ENCODE measurements at regions not wholly inside any gene's neighbourhood (a gene's known extent, or its start where the extent isn't known, plus 50 kb on each side); places are given as distances from the start of the nearest gene placed in this dataset.

- TF ChIP-seq CTCF (IDR thresholded peaks at IDR 0.05; ENCODE audit: low read depth, low read length, missing control alignments), result no peak
- H3K4me3 ChIP-seq (ENCODE audit: low read depth, low read length), result no peak overlapping the region
- DNase-seq (ENCODE audit: low read depth), result no peak
These were observed 71.0 kb upstream of the RFX8 start for GRCh38 chr2:101545950-101546349.

DNA sequence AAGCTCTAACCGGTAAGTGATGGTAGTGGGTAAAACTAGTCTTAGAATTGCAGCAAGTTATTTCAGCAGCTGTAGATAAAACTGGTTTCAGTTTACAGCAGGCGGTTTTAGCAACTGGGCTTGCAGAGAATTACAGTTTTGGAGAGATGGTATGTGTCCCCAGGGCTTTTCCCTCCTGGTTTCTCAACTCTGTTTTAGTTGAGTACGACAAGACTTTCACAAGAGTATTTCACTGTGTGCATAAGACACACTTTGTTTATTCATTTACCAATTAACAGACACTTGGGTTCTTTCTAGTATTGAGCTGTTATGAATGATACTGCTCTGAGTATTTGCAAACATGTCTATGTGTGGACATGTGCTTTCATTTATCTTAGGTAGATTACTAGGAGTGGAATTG lies 65.6 kb upstream of the RFX8 start:
- TF ChIP-seq CTCF (IDR thresholded peaks at IDR 0.05; ENCODE audit: low read depth, low read length, missing control alignments), result no peak
- no peak overlapping the region for H3K4me3 ChIP-seq (ENCODE audit: low read depth, low read length)
- DNase-seq (ENCODE audit: low read depth), result no peak

GRCh38 chr2:101538076-101538475 lies 63.2 kb upstream of the RFX8 start:
- DNase-seq (ENCODE audit: low read depth), result no peak
- TF ChIP-seq CTCF (IDR thresholded peaks at IDR 0.05; ENCODE audit: low read depth, low read length, missing control alignments), result no peak
- H3K4me3 ChIP-seq (ENCODE audit: low read depth, low read length), result no peak overlapping the region

GRCh38 chr2:101534149-101534611 lies 59.3 kb upstream of the RFX8 start:
- TF ChIP-seq CTCF (IDR thresholded peaks at IDR 0.05; ENCODE audit: low read depth, low read length, missing control alignments), result no peak
- H3K4me3 ChIP-seq (ENCODE audit: low read depth, low read length), result no peak overlapping the region
- no peak for DNase-seq (ENCODE audit: low read depth)

DNA sequence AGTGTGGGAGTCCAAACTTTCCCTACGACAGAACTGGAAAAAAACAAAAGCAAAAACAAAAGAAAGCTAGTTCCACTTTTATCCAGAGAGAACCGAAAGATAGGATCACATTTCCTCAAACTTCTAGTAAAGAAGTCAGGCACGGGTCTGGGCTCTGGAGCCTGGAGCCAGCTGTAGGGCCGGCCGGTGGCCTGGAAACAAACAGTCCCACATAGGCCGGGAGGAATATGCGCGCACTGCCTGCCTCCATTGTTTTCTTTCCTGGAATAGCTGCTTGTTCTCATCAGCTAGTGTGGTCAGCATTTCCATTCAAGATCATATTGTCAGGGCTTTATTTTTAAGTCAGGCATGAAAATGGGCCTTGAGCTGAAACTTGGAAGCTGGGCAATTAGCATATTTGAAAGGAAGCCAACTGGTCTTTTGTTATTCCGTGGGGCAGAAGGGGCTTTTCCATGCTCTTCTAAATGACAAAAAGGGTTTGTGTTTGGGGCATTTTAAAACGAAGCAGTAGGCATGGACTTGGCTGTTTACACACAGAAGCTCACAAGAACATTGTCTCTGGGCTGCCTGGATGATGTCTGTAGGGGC lies 58.7 kb upstream of the RFX8 start:
- no peak for DNase-seq (ENCODE audit: low read depth)
- no peak for TF ChIP-seq CTCF (IDR thresholded peaks at IDR 0.05; ENCODE audit: low read depth, low read length, missing control alignments)
- H3K4me3 ChIP-seq (ENCODE audit: low read depth, low read length), result no peak overlapping the region

DNA sequence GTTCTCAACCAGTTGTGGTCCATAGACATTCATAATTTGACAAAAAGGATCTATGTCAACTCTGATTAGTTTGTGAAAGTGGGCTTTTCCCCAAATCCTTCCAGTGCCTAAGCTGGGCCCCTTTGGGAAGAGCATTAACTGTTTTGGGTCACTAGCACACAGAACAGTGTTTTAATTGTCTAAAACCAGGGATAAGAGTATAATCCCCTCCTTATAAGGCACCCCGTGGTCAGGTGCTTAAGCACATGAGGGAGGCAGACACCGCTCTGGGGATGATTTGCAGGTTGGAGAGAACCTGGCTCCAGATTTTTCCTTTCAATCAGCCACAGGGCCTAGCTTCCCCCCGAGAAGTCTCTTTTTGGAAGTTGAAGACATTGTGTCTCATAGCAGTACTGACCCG lies 53.6 kb upstream of the RFX8 start:
- TF ChIP-seq CTCF (IDR thresholded peaks at IDR 0.05; ENCODE audit: low read depth, low read length, missing control alignments), result no peak
- no peak overlapping the region for H3K4me3 ChIP-seq (ENCODE audit: low read depth, low read length)
- DNase-seq (ENCODE audit: low read depth), result no peak

- H3K4me3 ChIP-seq (ENCODE audit: low read depth, low read length), result no peak overlapping the region
- no peak for DNase-seq (ENCODE audit: low read depth)
- TF ChIP-seq CTCF (IDR thresholded peaks at IDR 0.05; ENCODE audit: low read depth, low read length, missing control alignments), result no peak
These were observed 50.0 kb upstream of the RFX8 start for GRCh38 chr2:101524806-101525430.

Data from GM12864 (cell line).